DND-41 (cell line): ENCODE measurements at regions not wholly inside any gene's neighbourhood (a gene's known extent, or its start where the extent isn't known, plus 50 kb on each side); places are given as distances from the start of the nearest gene placed in this dataset.

Experiments
- ATAC-seq: fragments of 200-7000 bp; cut with Tn5 transposase; 3 replicates; pipeline ENCODE4 v1.9.1; 2021; ENCODE audit warnings: low read depth; ENCODE audit not compliant: insufficient read depth
- DNase-seq: peaks from one replicate; pipeline ENCODE4 v3.0.0-alpha.2; 2020
- H2AFZ ChIP-seq: 2 replicates; pipeline ENCODE4 v1.6.0; 2012; ENCODE audit warnings: low read depth, low read length
- H3K27ac ChIP-seq: 2 replicates; pipeline ENCODE4 v1.5.1; 2012; ENCODE audit warnings: low read length, inconsistent platforms
- H3K27me3 ChIP-seq: fragments of 200-600 bp; sonication (generic); 2 replicates; pipeline ENCODE4 v1.6.0; 2012; ENCODE audit warnings: low read length, mild to moderate bottlenecking, inconsistent platforms; ENCODE audit not compliant: insufficient read depth, poor library complexity
- H3K36me3 ChIP-seq: 2 replicates; pipeline ENCODE4 v1.5.1; 2012; ENCODE audit warnings: low read length, inconsistent platforms; ENCODE audit not compliant: insufficient read depth
- H3K4me1 ChIP-seq: 2 replicates; pipeline ENCODE4 v1.5.1; 2012; ENCODE audit warnings: mild to moderate bottlenecking, low read length; ENCODE audit not compliant: insufficient read depth
- H3K4me2 ChIP-seq: 2 replicates; pipeline ENCODE4 v1.6.0; 2012; ENCODE audit warnings: mild to moderate bottlenecking, moderate library complexity, low read length, inconsistent platforms; ENCODE audit not compliant: insufficient read depth
- H3K4me3 ChIP-seq, 2 experiments: fragments of 200-600 bp in 1 of 2; shearing (Covaris generic) in 1 of 2; 2 replicates each; pipeline ENCODE4 v1.5.1; 2012 to 2016; ENCODE audit warnings: inconsistent platforms in 2 of 2, low read length in 2 of 2, mild to moderate bottlenecking in 2 of 2, low read depth in 1 of 2, moderate library complexity in 1 of 2
- H3K79me2 ChIP-seq: 2 replicates; pipeline ENCODE4 v1.6.0; 2012; ENCODE audit warnings: low read length, inconsistent platforms; ENCODE audit not compliant: insufficient read depth
- H3K9ac ChIP-seq: 2 replicates; pipeline ENCODE4 v1.6.0; 2012; ENCODE audit warnings: low read depth, mild to moderate bottlenecking, inconsistent platforms, low read length, moderate library complexity
- H3K9me3 ChIP-seq: 2 replicates; pipeline ENCODE4 v1.5.1; 2012; ENCODE audit warnings: low read length, moderate library complexity, mild to moderate bottlenecking, inconsistent platforms; ENCODE audit not compliant: insufficient read depth, severe bottlenecking
- H4K20me1 ChIP-seq: 2 replicates; pipeline ENCODE4 v1.6.0; 2012; ENCODE audit warnings: low read length; ENCODE audit not compliant: insufficient read depth
- EZH2 ChIP-seq: IDR thresholded peaks from 3 replicates; pipeline ENCODE4 v1.6.1; 2012; ENCODE audit warnings: borderline replicate concordance, low read depth, mild to moderate bottlenecking, moderate library complexity, low read length, inconsistent platforms; ENCODE audit not compliant: severe bottlenecking
- TF ChIP-seq, protein P1 (sequence below): IDR thresholded peaks from 2 replicates; pipeline ENCODE4 v1.5.1; 2012; ENCODE audit warnings: borderline replicate concordance, low read length, moderate library complexity, mild to moderate bottlenecking; ENCODE audit not compliant: poor library complexity, severe bottlenecking; ENCODE audit errors: extremely low read depth

GRCh38 chr13:89865164-89866064 lies 1482.1 kb upstream of the MIR17HG start:
- no peak overlapping the region for H3K4me2 ChIP-seq
- ATAC-seq (no peak), DNase-seq (no peak)
- H2AFZ ChIP-seq: no peak overlapping the region
- H3K4me1 ChIP-seq: no peaks in the 10 kb centered on the region
- H3K9ac ChIP-seq: no peak overlapping the region
- H4K20me1 ChIP-seq: no peaks in the 10 kb centered on the region
- no peaks in the 10 kb centered on the region for H3K36me3 ChIP-seq
- no peaks in the 10 kb centered on the region for H3K27me3 ChIP-seq
- TF ChIP-seq EZH2: no peak
- TF ChIP-seq, protein P1, sequence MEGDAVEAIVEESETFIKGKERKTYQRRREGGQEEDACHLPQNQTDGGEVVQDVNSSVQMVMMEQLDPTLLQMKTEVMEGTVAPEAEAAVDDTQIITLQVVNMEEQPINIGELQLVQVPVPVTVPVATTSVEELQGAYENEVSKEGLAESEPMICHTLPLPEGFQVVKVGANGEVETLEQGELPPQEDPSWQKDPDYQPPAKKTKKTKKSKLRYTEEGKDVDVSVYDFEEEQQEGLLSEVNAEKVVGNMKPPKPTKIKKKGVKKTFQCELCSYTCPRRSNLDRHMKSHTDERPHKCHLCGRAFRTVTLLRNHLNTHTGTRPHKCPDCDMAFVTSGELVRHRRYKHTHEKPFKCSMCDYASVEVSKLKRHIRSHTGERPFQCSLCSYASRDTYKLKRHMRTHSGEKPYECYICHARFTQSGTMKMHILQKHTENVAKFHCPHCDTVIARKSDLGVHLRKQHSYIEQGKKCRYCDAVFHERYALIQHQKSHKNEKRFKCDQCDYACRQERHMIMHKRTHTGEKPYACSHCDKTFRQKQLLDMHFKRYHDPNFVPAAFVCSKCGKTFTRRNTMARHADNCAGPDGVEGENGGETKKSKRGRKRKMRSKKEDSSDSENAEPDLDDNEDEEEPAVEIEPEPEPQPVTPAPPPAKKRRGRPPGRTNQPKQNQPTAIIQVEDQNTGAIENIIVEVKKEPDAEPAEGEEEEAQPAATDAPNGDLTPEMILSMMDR: no peak
- no peaks in the 10 kb centered on the region for H3K9me3 ChIP-seq
- H3K4me3 ChIP-seq: no peak overlapping the region
- no peak overlapping the region for H3K27ac ChIP-seq
- no peaks in the 10 kb centered on the region for H3K79me2 ChIP-seq

- no peak overlapping the region for H3K9ac ChIP-seq
- no peak overlapping the region for H3K27ac ChIP-seq
- no peak for TF ChIP-seq EZH2
- TF ChIP-seq, protein P1: no peak
- H3K27me3 ChIP-seq: no peaks in the 10 kb centered on the region
- no peaks in the 10 kb centered on the region for H3K4me1 ChIP-seq
- no peaks in the 10 kb centered on the region for H3K79me2 ChIP-seq
- no peak overlapping the region for H3K4me3 ChIP-seq
- no peak for ATAC-seq
- no peaks in the 10 kb centered on the region for H3K9me3 ChIP-seq
- no peak for DNase-seq
- no peaks in the 10 kb centered on the region for H3K36me3 ChIP-seq
- no peak overlapping the region for H2AFZ ChIP-seq
- H4K20me1 ChIP-seq: no peaks in the 10 kb centered on the region
- no peak overlapping the region for H3K4me2 ChIP-seq
Observed at GRCh38 chr13:89869312-89869711, 1478.2 kb upstream of the MIR17HG start.

DNA sequence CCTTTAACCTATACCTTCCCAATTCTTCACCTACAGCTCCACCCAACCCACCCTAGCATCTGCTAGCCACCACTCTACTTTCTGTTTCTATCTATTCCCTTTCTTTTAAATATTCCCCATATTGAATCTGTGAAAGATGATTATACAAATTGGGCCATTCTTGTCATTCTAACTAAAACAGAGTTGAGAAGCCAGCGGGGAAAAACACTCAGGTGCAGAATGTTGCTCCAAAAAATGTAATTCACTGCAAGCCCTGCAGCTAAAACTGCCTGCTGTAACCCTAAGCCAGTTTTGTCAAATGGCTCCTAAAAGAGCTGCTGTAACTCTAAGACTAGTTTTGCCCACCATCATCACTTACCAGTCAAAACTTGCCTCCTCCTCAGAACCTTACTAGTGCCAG lies 1468.6 kb upstream of the MIR17HG start:
- H3K27ac ChIP-seq: no peak overlapping the region
- no peaks in the 10 kb centered on the region for H3K27me3 ChIP-seq
- no peaks in the 10 kb centered on the region for H4K20me1 ChIP-seq
- H3K36me3 ChIP-seq: no peaks in the 10 kb centered on the region
- H3K9me3 ChIP-seq: no peaks in the 10 kb centered on the region
- ATAC-seq (no peak), DNase-seq (no peak)
- no peak overlapping the region for H3K4me2 ChIP-seq
- TF ChIP-seq EZH2: no peak
- TF ChIP-seq, protein P1: no peak
- no peaks in the 10 kb centered on the region for H3K4me1 ChIP-seq
- H3K79me2 ChIP-seq: no peaks in the 10 kb centered on the region
- H3K9ac ChIP-seq: no peak overlapping the region
- H2AFZ ChIP-seq: no peak overlapping the region
- H3K4me3 ChIP-seq: no peak overlapping the region

GRCh38 chr13:89880201-89880600 lies 1467.3 kb upstream of the MIR17HG start:
- H4K20me1 ChIP-seq: no peaks in the 10 kb centered on the region
- no peak for ATAC-seq
- no peak overlapping the region for H2AFZ ChIP-seq
- no peak overlapping the region for H3K4me2 ChIP-seq
- H3K4me1 ChIP-seq: no peaks in the 10 kb centered on the region
- H3K9ac ChIP-seq: no peak overlapping the region
- no peak for TF ChIP-seq EZH2
- TF ChIP-seq, protein P1: no peak
- H3K27me3 ChIP-seq: no peaks in the 10 kb centered on the region
- no peaks in the 10 kb centered on the region for H3K79me2 ChIP-seq
- DNase-seq: no peak
- H3K27ac ChIP-seq: no peak overlapping the region
- H3K9me3 ChIP-seq: no peaks in the 10 kb centered on the region
- no peak overlapping the region for H3K4me3 ChIP-seq
- H3K36me3 ChIP-seq: no peaks in the 10 kb centered on the region
